H4 (cell line): ENCODE measurements at regions not wholly inside any gene's neighbourhood (a gene's known extent, or its start where the extent isn't known, plus 50 kb on each side); places are given as distances from the start of the nearest gene placed in this dataset.

ENCODE experiments used
- DNase-seq: peaks from one replicate; pipeline ENCODE4 v3.0.0-alpha.2; 2015; ENCODE audit warnings: low spot score

DNA sequence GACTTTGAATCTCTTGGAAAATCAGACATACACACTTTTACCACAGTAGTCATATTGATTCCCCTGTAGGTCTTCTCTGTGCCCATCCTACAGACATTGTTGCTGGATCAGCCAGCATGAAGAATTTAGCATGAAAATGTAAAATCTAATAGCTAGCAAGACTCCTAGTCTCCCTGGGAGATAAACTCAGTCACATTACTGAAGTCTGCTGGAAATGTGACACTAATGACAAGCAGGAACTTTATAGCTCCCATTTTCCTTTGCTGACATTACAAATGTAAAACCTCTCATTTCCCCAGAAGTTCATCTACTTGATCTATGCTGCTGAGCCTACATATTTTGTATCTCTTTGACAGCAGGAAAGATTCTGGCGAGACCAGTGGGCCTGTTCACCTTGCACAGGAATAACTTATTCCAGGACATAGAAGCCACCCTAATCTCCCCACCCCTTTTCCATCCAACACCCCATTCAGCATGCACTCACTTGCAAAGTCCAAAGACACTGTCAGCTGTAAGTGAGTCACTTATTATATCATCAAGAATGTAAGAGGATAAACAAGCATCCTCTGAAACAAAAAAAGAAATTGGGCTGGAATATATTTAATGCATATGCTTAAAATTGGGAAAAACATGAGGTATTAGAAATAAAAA, 648.3 kb upstream of the PKDCC start:
- DNase-seq, result no peak

DNA sequence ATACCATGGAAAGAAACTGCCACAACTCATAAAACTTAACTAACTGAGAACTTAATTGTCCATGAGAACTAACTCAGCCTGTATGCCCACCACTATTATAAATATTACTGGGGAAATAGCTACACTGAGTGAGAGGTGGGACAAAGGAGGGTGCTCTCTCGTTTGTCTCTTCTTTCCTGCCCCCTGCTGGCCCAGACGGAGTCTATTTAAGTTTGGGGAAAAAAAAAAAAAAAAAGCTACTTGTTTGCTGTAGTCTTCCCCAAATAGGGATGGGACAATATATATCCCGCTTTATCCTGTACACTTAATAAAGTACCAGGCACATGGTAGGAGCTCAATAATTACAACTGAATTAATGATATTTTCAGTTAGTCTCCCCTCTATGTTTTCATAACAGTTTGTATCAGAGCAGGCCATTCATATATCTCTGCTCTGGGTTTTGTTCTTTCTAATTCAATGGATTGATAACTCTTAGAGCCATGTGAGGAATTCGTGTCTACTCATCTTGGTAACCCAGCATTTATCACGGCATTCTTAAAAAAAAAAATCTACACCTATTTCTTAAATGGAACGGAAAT, 647.6 kb upstream of the PKDCC start:
- peak; percentile 21 for DNase-seq

DNA sequence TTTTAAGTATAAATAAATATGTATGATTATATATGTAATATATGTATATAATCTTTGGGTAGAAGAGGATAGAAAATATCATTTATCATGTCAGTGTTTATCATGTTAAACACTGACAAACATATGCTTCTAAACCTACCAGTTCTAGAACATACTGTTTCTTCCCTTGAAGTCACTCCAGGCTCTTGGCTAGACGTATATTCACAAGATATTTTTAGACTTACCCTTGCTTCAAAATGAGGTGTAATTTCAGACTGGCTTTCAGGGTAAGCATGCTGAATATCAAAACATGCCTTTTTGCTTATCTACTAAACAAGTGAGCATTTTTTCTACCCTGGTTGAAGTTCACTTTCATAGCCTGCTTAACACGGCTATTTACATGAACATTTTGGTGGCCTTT, 642.4 kb upstream of the PKDCC start:
- no peak for DNase-seq

DNA sequence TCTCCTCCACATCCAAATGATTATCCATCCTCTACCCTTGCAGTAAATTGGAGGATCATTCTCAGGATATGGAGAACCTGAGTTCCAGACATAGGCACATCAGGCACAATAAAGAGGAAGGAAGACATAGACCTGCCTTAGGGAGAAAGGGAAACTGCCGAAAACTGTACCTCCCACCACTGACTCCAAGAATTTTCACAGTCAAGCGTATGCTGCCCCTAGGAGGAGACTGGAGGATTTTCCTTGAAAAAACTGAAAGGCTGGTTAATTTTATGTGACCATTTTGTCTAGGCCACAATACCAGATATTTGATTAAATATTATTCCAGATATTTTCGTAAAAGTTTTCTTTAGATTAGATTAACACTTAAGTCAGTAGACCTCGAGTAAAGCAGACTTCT, 638.5 kb upstream of the PKDCC start:
- DNase-seq, result no peak

DNA sequence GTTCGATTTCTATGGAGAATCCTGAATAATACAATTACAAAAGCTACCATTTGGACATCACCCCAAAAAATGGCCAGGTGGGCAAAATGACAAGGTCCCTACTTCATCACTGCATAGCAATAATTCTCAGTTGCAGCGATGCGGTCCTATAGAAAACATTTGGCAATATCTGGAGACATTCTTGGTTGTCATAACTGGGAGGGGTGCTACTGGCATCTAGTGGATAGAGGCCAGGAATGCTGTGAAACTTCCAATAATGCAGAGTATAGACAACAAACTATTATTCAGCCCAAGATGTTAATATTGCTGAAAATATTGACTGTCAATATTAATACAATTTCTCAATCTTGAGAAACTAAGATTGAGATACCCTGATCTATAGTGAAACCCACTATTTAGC, 637.8 kb upstream of the PKDCC start:
- DNase-seq, result no peak

DNA sequence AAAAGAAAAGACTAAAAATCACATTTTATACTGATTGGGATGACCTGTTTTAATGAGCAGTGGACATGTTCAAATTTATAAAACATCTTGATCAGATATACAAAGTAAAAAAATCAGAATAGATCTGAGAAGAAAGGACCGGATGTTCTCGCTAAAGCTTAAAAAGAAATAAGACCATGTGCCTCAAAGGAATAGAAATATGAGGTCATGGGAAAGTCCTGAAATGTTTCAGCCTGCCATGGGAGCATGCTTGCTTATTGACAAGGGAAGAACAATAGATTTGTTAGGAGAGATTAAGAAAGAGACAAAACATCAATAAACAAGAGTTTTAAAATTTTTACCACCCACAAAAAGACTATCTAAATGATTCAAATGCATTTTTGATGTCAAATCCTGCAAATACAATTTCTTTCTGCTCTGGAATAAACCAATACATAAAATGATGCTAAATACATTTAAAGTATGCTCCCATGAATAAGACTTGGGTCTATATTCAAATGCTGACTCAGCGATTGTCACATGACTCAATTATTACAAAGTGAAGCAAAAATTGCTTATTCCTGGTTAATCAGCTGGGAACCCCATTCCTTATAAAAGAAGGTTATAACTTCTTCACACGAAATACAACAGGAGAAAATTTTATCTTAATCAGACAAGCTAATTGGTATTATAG, 633.9 kb upstream of the PKDCC start:
- no peak for DNase-seq

DNA sequence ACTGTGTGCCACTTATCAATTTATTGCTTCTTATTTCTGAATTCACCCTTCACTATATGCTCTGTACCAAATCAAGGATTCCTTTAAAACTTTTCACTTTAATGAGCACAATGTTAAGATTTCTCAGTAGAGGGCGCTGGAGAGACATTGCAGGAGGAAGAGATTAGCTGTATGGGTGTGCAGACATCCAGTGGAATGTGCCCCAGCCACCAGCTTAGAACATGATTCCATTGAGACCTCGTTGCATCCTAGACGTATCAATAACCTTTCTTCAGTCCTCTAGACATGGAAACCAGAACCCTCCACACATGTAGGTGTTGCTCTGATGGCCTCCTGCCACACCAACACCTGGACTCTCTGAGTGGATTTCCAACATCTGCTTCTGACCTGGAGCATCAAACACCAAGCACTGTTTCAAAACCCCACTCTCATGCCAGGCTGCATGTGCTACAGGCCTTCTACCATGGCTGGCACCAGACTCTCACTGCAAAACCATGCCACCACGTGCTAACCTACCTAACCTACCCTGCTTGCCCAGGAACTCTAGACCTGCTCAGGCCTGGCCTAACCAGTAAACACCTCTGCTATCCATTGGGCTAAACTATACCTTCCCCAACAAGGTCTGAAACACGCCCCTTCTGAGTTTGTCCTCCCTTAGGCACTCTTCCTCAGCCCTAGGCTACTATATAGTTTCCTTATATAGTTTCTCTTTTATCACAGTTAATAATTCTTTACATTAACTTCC, 633.2 kb upstream of the PKDCC start:
- DNase-seq, result peak; percentile 38

DNA sequence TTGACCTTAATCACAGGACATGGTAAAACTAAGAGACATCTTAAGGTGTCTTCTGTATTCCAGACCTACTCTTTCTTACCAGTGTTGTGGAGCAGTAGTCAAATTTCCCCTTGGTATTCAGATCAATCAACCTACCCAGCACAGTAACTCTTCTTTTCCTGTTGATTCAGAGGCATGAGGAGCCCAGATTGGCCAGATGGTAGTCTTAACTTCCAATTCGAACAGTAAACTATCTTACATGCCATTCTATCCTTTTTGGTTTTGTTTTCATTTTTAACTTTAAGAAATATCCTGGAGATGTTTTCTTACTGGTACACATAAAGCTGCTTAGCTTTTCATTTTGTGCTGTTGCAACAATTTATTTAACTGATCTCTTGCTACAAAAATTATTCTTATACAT, 630.3 kb upstream of the PKDCC start:
- no peak for DNase-seq

DNA sequence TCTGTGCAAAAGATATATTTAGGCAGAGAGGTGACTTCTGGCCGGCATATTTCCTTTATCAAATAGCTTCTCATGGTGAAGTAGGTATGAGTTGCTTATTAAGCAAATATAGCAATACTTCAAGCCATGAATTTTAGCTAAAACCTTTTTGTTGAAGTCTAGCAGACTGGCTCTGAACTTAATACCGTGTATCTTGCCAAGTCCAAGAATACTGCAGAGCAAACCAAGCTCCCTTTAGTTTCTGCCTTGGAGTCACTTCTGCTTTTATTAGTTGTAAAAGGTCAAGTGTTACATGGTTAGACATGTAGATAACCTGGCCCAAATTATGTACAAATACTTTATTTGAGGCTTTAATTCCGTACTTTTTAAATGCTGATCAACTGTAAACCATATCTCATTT, 627.6 kb upstream of the PKDCC start:
- DNase-seq, result no peak

DNA sequence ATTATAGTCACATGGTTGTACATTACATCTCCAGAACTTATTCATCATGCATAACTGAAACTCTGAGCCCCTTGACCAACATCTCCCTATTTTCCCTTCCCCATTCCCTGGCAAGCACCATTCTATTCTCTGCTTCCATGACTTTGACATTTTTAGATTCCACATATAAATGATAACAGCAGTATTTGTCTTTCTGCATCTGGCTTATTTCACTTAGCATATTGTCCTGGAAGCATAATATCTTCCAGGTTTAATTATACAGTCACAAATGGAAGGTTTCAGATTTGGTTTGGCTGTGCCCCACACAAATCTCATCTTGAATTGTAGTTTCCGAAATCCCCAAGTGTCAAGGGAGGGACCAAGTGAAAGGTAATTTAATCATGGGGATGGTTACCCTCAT, 626.9 kb upstream of the PKDCC start:
- DNase-seq, result no peak

DNA sequence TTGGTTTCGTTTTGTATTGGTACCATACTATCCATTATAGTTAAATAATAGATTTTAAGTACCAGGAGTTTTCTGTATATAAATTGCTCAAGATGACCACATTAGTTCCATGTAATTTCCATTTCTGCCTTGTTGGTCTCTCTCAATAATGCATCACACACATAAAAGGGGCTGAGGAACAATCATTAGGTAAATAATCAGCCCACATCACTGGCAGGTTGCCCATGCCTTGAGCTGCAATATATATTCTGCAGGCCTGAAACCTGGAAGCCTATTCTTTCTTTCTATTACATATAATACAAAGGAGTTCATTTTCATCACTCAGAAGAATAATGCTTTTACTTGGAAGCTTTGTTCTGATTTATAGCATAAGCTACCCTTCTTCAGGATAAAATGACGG, 616.1 kb upstream of the PKDCC start:
- DNase-seq, result no peak

DNA sequence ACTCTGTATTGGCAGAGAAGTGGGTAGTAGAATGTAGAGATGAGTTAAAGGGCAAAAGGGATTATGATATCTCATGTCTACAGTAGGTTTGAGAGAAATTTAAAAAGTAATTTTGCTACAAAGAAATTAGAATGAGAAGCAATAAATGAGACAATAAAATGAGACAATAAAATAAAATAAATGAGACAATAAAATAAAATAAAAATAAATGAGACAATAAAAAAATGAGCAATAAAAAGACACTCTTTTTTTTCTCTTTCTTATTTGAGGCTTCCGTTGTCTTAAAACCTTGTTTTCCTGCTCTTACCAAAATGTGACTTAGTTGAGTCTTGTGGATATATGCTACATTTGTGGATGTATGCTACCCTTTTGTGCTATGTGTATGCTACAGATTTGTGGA, 615.4 kb upstream of the PKDCC start:
- DNase-seq, result no peak

DNA sequence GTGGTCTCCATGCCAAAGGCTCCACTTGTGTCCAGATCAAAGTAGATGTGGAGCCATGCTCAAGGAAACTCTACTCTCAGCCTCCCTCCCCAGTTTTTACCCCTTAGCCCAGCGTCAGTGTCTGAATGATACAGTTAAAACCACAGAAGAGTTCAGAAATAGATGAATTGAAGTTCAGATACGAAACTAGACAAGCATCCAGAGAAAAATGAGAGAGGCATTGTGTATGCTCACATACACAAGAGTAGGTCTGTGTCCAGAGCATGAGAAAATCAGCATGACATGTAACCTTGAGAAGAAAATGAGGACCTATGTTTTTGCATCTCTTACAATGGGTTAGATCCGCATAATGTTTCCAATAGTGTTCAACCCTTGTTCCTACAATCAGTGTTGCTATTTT, 612.8 kb upstream of the PKDCC start:
- DNase-seq, result no peak

DNA sequence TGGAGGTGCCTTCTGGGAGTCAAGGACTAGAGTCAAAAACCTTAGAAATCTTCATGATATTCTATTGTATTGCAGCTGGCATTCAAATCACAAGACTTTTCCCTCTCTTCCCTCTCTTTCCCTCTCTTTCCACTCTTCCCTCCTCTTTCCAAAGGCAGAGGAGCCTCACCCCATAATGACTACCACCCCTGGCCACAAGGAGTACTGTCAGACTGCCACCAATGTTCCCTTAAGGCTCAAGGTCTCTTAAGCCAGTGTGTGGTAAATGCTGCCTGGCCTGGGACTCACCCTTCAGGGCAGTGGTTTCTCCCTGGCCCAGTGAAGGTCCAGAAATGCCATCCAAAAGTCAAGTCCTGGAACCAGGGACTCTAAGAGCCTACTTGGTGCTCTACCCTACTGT, 605.9 kb upstream of the PKDCC start:
- no peak for DNase-seq

DNA sequence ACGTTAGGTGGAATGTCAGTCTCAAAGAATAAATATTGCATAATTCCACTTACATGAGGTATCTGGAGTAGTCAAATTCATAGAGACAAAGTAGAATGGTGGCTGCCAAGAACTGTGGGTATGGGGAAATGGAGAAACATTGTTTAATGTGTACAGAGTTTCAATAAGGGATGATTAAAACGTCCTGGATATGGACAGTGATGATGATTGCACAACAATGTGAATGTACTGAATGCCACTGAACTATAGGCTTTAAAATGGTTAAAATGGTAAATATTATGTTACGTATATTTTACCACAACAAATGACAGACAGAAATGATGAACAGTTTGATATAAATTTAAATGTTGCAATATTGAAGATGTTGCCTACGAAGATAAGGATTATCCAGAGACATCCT, 602.0 kb upstream of the PKDCC start:
- no peak for DNase-seq

DNA sequence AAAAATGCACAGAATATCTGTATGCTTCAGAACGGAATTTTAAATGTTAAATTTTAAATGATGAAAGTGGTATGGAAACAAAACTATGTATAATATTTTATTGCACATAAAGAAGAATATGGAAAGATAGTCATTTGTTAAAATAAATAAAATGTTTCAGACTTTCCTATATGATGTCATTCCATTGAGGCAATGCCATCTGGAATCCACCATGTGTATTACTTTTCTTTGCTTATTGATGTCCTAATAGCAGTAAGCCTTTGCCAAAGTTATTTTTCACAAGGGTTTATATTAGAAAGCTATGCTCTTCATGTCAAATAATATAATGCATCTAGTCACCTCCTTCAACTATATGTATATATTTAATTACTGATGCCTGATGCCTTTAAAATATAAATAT, 601.6 kb upstream of the PKDCC start:
- no peak for DNase-seq

DNA sequence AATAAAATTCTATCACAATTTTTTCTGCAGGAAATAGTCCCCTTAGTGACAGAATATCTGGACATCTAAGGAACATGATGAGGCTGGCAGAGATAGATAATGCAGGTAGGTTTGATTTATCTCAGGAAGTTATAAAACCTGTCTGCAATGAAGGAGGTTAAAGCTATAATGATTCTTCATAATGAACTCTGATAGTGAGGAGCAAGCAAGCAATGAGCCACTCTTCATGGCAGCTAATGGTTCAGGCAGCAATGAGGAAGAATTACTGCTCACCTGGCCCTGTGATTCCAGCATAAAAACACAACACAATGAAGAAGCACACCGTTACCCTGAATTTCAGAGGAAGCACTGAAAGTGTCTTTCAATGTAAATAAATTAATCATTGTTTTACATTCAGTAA, 599.6 kb upstream of the PKDCC start:
- DNase-seq, result no peak

DNA sequence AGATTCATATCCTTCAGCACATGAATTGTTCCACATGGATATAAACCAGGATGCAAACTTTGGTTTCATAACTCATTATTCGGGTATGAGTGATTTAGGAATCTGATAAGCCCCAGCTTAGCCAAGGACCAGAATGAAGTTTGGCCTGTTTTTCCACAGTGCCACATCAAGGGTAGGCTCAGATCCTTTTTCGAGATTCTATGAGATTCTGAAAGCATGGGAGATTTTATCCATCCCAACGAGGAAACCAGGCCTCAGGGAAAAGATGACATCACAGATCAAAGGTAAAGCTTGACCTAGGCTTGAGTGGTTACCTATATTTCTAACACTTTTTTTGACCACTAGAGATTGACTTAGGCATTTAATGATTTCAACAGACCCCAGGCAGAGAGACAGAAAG, 590.8 kb upstream of the PKDCC start:
- DNase-seq, result no peak

DNA sequence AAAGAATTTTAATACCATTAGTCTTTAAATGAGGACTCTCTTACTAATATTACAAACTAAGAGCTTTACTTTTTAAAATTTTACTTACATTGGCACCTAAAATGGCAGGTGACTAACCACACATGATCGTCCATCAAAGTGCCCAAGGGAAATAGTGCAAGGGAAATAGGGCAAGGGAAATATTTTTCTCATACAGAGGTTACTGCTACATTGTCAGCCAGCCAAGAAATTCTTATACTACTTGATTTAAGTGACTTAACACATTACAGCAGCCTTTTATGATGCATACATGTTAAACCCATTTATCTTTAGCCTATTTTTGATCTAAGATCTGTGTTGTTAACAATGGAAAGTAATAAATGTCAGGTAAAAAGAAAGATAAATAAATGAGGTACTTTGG, 587.2 kb upstream of the PKDCC start:
- DNase-seq, result no peak

DNA sequence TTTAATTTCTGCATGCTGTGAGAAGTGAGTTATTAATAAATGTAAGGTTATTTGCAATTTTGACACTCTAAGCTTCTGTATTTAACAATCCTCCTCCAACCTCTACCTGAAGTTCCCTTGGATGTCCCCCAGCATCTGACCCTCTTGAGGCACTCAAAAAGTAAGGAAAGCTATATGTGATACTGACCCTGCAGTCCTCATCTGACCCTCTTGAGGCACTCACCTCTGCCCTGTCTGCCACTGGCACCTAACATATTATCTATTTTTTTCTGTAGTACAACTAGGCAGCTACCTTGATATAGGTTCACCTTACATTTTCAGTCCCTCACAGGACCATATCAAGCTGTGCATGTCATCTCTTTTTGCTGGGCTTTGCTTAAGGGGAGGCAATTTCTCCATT, 583.4 kb upstream of the PKDCC start:
- no peak for DNase-seq

DNA sequence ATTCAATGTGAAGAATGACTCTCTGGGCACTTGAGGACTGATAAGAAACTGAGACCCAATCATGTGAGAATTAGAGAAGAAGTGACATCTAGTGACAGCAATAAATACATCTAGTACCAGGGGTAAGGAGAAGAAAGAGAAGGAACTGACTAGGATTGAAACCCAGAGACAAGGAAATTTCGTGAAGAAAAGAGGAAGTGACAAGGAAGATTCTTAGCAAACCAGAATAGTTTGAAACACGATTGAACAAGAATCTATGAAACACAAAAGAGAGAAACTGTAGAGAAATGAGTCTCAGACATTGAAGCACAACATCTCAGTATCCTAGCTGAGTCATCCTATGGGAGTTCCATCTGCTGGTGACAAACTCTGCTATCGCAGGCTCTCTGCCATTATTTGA, 571.9 kb upstream of the PKDCC start:
- no peak for DNase-seq

DNA sequence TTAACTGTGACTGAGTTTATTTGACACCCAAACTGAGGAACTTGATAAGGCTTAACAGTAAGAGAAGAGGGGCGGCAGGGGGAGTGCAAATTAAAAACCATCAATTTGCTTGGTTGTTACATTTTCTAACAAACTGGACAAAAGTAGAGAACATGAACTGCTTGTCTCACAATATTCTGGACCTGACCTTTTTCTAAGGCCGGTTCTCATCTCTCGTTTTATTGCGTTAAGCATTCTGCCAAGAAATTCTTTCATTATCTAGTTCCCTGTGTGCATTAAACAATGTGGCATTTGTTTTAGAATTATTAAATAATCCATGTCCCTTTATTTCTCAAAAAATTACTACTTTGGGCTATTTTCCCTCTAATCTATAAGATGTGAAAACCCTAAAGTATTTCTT, 565.2 kb upstream of the PKDCC start:
- no peak for DNase-seq

DNA sequence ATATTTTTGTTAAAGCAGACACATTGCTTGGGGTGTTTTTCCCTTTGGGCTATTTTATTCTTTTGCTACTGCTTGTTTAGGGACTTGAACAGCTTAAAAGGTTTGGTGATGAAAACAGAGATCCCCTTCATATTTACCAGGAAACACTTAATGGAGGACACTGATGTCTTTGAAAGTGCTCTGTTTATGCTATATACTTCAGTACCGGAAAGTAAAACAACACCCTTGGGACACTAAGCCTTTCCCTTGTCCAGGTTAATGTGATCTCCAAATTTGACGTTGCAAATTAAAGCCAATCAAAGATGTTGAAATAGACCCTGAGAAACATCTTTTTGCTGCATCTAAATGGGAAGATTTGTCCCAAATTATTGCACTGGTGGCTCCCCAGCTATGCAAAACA, 564.6 kb upstream of the PKDCC start:
- DNase-seq, result no peak
